KMS-11 (cell line): ENCODE measurements at regions not wholly inside any gene's neighbourhood (a gene's known extent, or its start where the extent isn't known, plus 50 kb on each side); places are given as distances from the start of the nearest gene placed in this dataset.

Experiments used
- H2AFZ ChIP-seq: fragments of 200-600 bp; sonication (generic); 2 replicates; pipeline ENCODE4 v1.6.1; 2016; ENCODE audit warnings: antibody characterized with exemption, mixed run types, low read depth
- H3K27ac ChIP-seq: fragments of 200-600 bp; sonication (generic); 2 replicates; pipeline ENCODE4 v1.6.1; 2016; ENCODE audit warnings: mild to moderate bottlenecking, mixed run types
- H3K27me3 ChIP-seq: fragments of 200-600 bp; sonication (generic); 2 replicates; pipeline ENCODE4 v1.6.1; 2017; ENCODE audit warnings: mild to moderate bottlenecking, low read depth, mixed run types, moderate library complexity; ENCODE audit not compliant: insufficient read depth
- H3K36me3 ChIP-seq: fragments of 200-600 bp; sonication (generic); 2 replicates; pipeline ENCODE4 v1.6.1; 2017; ENCODE audit warnings: mild to moderate bottlenecking, mixed run types; ENCODE audit not compliant: insufficient read depth
- H3K4me1 ChIP-seq: fragments of 200-600 bp; sonication (generic); 2 replicates; pipeline ENCODE4 v1.6.1; 2016; ENCODE audit warnings: mild to moderate bottlenecking, low read depth, mixed run types; ENCODE audit not compliant: poor library complexity, severe bottlenecking
- H3K4me2 ChIP-seq: fragments of 200-600 bp; sonication (generic); 2 replicates; pipeline ENCODE4 v1.7.0; 2016; ENCODE audit warnings: mild to moderate bottlenecking, mixed run types
- H3K4me3 ChIP-seq: fragments of 200-600 bp; sonication (generic); IDR thresholded peaks from 2 replicates; pipeline ENCODE4 v1.6.1; 2017; ENCODE audit warnings: low read depth, low read length, mixed read lengths; ENCODE audit not compliant: insufficient read depth
- H3K79me2 ChIP-seq: fragments of 200-600 bp; sonication (generic); 2 replicates; pipeline ENCODE4 v1.6.1; 2016; ENCODE audit warnings: low read depth, mixed run types; ENCODE audit not compliant: insufficient read depth
- H3K9ac ChIP-seq: fragments of 200-600 bp; sonication (generic); 2 replicates; pipeline ENCODE4 v1.6.1; 2016; ENCODE audit warnings: mild to moderate bottlenecking, mixed run types
- H4K20me1 ChIP-seq: fragments of 200-600 bp; sonication (generic); 2 replicates; pipeline ENCODE4 v1.6.1; 2016; ENCODE audit warnings: mild to moderate bottlenecking, mixed run types; ENCODE audit not compliant: insufficient read depth
- TF ChIP-seq, protein P1 (sequence below): fragments of 200-600 bp; sonication (generic); conservative IDR thresholded peaks from 2 replicates; pipeline ENCODE4 v1.6.1; 2017; ENCODE audit warnings: low read depth, mild to moderate bottlenecking, antibody characterized with exemption, low read length, moderate library complexity, mixed read lengths

GRCh38 chr7:118747473-118747872 lies 523.0 kb downstream of the ANKRD7 start:
- Histone ChIP-seq H4K20me1 (no peaks in the 10 kb centered on the region), H3K9ac (no peak overlapping the region), H2AFZ (no peak overlapping the region), H3K27me3 (no peaks in the 10 kb centered on the region), H3K4me2 (no peak overlapping the region), H3K36me3 (no peaks in the 10 kb centered on the region), H3K4me1 (no peaks in the 10 kb centered on the region), H3K79me2 (no peaks in the 10 kb centered on the region), H3K27ac (no peak overlapping the region), H3K4me3 (no peak overlapping the region)
- TF ChIP-seq, protein P1, sequence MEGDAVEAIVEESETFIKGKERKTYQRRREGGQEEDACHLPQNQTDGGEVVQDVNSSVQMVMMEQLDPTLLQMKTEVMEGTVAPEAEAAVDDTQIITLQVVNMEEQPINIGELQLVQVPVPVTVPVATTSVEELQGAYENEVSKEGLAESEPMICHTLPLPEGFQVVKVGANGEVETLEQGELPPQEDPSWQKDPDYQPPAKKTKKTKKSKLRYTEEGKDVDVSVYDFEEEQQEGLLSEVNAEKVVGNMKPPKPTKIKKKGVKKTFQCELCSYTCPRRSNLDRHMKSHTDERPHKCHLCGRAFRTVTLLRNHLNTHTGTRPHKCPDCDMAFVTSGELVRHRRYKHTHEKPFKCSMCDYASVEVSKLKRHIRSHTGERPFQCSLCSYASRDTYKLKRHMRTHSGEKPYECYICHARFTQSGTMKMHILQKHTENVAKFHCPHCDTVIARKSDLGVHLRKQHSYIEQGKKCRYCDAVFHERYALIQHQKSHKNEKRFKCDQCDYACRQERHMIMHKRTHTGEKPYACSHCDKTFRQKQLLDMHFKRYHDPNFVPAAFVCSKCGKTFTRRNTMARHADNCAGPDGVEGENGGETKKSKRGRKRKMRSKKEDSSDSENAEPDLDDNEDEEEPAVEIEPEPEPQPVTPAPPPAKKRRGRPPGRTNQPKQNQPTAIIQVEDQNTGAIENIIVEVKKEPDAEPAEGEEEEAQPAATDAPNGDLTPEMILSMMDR: no peak

- Histone ChIP-seq H3K79me2 (no peaks in the 10 kb centered on the region), H4K20me1 (no peaks in the 10 kb centered on the region), H3K27ac (no peak overlapping the region), H2AFZ (no peak overlapping the region), H3K9ac (no peak overlapping the region), H3K27me3 (no peaks in the 10 kb centered on the region), H3K4me1 (peaks cover 24% of the 10 kb centered on the region), H3K4me2 (no peak overlapping the region), H3K36me3 (no peaks in the 10 kb centered on the region), H3K4me3 (no peak overlapping the region)
- TF ChIP-seq, protein P1: no peak
Measured at GRCh38 chr7:118753479-118753878, 529.0 kb downstream of the ANKRD7 start.

GRCh38 chr7:118754608-118755007 lies 530.1 kb downstream of the ANKRD7 start:
- H4K20me1 ChIP-seq: no peaks in the 10 kb centered on the region
- peaks cover 24% of the 10 kb centered on the region for H3K4me1 ChIP-seq
- H3K9ac ChIP-seq: no peak overlapping the region
- peak overlapping the region; percentile 70 for H3K4me2 ChIP-seq
- H3K36me3 ChIP-seq: no peaks in the 10 kb centered on the region
- H3K27me3 ChIP-seq: no peaks in the 10 kb centered on the region
- TF ChIP-seq, protein P1: no peak
- peak overlapping the region; percentile 66 for H3K27ac ChIP-seq
- no peaks in the 10 kb centered on the region for H3K79me2 ChIP-seq
- no peak overlapping the region for H3K4me3 ChIP-seq
- peak overlapping the region; percentile 53; the same call in 1 of the 2 replicates for H2AFZ ChIP-seq

DNA sequence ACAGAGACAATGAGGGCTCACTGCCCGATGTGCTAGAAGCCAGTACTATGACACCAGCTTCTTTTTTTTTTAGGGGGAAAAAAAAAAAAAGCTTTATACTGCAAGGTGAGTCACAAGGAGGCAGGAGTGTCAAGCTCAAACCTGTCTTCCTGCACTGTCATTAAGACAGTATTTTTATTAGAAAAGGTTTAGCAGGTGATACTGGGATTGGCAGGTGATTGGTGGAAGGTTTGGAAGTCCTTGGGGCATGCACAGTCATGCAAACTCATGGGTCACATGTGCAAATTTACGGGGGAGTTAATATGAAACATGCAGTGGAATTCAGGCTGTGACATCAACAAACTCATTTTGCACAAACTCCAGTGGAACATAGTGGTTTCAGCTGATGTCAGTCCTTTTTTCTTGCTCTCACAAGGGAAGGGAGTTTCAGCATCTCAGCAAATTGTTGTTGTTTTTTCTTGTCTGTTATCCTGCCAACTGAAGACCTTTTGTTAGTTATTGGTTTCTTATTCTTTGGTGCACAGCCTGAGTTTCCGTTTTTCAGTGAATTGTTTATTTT lies 530.6 kb downstream of the ANKRD7 start:
- Histone ChIP-seq H3K9ac (peak overlapping the region; percentile 14; the same call in 1 of the 2 replicates), H3K4me1 (peaks cover 24% of the 10 kb centered on the region), H4K20me1 (no peaks in the 10 kb centered on the region), H2AFZ (peak overlapping the region; percentile 53), H3K4me3 (no peak overlapping the region), H3K79me2 (no peaks in the 10 kb centered on the region), H3K27me3 (no peaks in the 10 kb centered on the region), H3K4me2 (peak overlapping the region; percentile 70), H3K36me3 (no peaks in the 10 kb centered on the region), H3K27ac (peak overlapping the region; percentile 66)
- TF ChIP-seq, protein P1: no peak
